ENCODE measurements at regions not wholly inside any gene's neighbourhood (a gene's known extent, or its start where the extent isn't known, plus 50 kb on each side); places are given as distances from the start of the nearest gene placed in this dataset.

- intact Hi-C loops (cut with micrococcal nuclease) = loop anchor here (2.0 to 5.0 kb wide), 2 partner anchors 265 to 426 kb away; no protein-coding TSS in a partner anchor
- 0% methylated on average over 2 of the region's 3 CpGs for WGBS (ENCODE audit: insufficient coverage, low coverage, missing lambda C conversion rate)
- POLR2A ChIA-PET = no interaction called here
These were observed 124.3 kb upstream of the NTM start for GRCh38 chr11:131246156-131246555.

GRCh38 chr11:131246663-131247062, 123.8 kb upstream of the NTM start:
- intact Hi-C loops (cut with micrococcal nuclease) (loop anchor here (2.0 to 5.0 kb wide), 2 partner anchors 264 to 426 kb away; no protein-coding TSS in a partner anchor), in situ Hi-C loops (cut with MboI) (no loop called here)
- no peak for FAIRE-seq
- H3K27ac ChIP-seq (ENCODE audit: extremely low read depth, low read depth, low read length) = no peak overlapping the region
- H3K9me3 ChIP-seq (replicated peaks; ENCODE audit: control insufficient read depth, insufficient read depth, low read depth, low read length) = no peaks in the 10 kb centered on the region
- H3K4me2 ChIP-seq (ENCODE audit: insufficient read depth, low read length) = no peak overlapping the region
- peak; percentile 91 for ATAC-seq
- DNase-seq (ENCODE audit: extremely low read depth in 1 of 4, low spot score in 3 of 4) = peak; percentile 20 to 45 (median 30)
- no peaks in the 10 kb centered on the region for H3K9me1 ChIP-seq (ENCODE audit: control insufficient read depth, insufficient read depth, low read length)
- BruUV-seq (replicated peaks) = no TSS peak
- no peak overlapping the region for H3K4me3 ChIP-seq
- CTCF ChIA-PET (ENCODE audit: low intra/inter-chr PET ratio) = no interaction called here
- H3K27me3 ChIP-seq (ENCODE audit: control insufficient read depth in 2 of 2, insufficient read depth in 2 of 2, low read length in 2 of 2) = no peaks in the 10 kb centered on the region
- no peak overlapping the region for H2AFZ ChIP-seq (ENCODE audit: low read depth, low read length)
- H3K79me2 ChIP-seq (ENCODE audit: control insufficient read depth, insufficient read depth, low read length) = no peaks in the 10 kb centered on the region
- no peaks in the 10 kb centered on the region for H3K4me1 ChIP-seq (replicated peaks in 1 of 2; ENCODE audit: control insufficient read depth in 2 of 2, insufficient read depth in 2 of 2, low read length in 2 of 2)
- H3K9ac ChIP-seq (ENCODE audit: insufficient read depth in 1 of 2, low read depth in 2 of 2, low read length in 2 of 2) = no peak overlapping the region
- no peaks in the 10 kb centered on the region for H3K36me3 ChIP-seq (ENCODE audit: control insufficient read depth, insufficient read depth, low read length)
- POLR2A ChIA-PET = no interaction called here
- WGBS (ENCODE audit: insufficient coverage, low coverage, missing lambda C conversion rate) = 3% methylated on average over 14 of the region's 15 CpGs
- no peaks in the 10 kb centered on the region for H4K20me1 ChIP-seq (replicated peaks; ENCODE audit: control insufficient read depth, insufficient read depth, low read length)
- TF ChIP-seq E2F6 (IDR thresholded peaks at IDR 0.05; ENCODE audit: borderline replicate concordance in 1 of 2, extremely low read depth in 1 of 2, insufficient read depth in 1 of 2, insufficient read length in 1 of 2, low read depth in 1 of 2, low read length in 1 of 2, poor library complexity in 1 of 2, severe bottlenecking in 1 of 2) = no peak
- TF ChIP-seq ZNF23 (CRISPR knock-in tag; IDR thresholded peaks at IDR 0.05) = no peak
- no peak for TF ChIP-seq TCF7L2 (IDR thresholded peaks at IDR 0.05; ENCODE audit: low read depth, low read length)
- TF ChIP-seq HDAC1 (IDR thresholded peaks at IDR 0.05) = no peak
- 0 out of 2 replicates have a peak, but pooled peaks have one; percentile 23 for TF ChIP-seq SMC3 (conservative IDR thresholded peaks at IDR 0.05; ENCODE audit: insufficient read depth, low read depth, low read length)
- no peak for TF ChIP-seq HMG20B (CRISPR knock-in tag; IDR thresholded peaks at IDR 0.05)
- peak; percentile 22; the same call in 1 of the 2 replicates for TF ChIP-seq TFAP4 (CRISPR knock-in tag; IDR thresholded peaks at IDR 0.05; ENCODE audit: borderline replicate concordance)

More at GRCh38 chr11:131246156-131246555, 124.3 kb upstream of the NTM start:
- H2AFZ ChIP-seq (ENCODE audit: low read depth, low read length) = no peak overlapping the region
- H3K27ac ChIP-seq (ENCODE audit: extremely low read depth, low read depth, low read length) = no peak overlapping the region
- no peak overlapping the region for H3K9ac ChIP-seq (ENCODE audit: insufficient read depth in 1 of 2, low read depth in 2 of 2, low read length in 2 of 2)
- DNase-seq (ENCODE audit: extremely low read depth in 1 of 4, low spot score in 3 of 4) = no peak
- in situ Hi-C loops (cut with MboI) = no loop called here
- no peaks in the 10 kb centered on the region for H3K9me1 ChIP-seq (ENCODE audit: control insufficient read depth, insufficient read depth, low read length)
- no peaks in the 10 kb centered on the region for H3K4me1 ChIP-seq (replicated peaks in 1 of 2; ENCODE audit: control insufficient read depth in 2 of 2, insufficient read depth in 2 of 2, low read length in 2 of 2)
- H3K79me2 ChIP-seq (ENCODE audit: control insufficient read depth, insufficient read depth, low read length) = no peaks in the 10 kb centered on the region
- no peaks in the 10 kb centered on the region for H3K9me3 ChIP-seq (replicated peaks; ENCODE audit: control insufficient read depth, insufficient read depth, low read depth, low read length)
- no peaks in the 10 kb centered on the region for H3K36me3 ChIP-seq (ENCODE audit: control insufficient read depth, insufficient read depth, low read length)
- no peaks in the 10 kb centered on the region for H4K20me1 ChIP-seq (replicated peaks; ENCODE audit: control insufficient read depth, insufficient read depth, low read length)
- CTCF ChIA-PET (ENCODE audit: low intra/inter-chr PET ratio) = no interaction called here
- BruUV-seq (replicated peaks) = no TSS peak
- no peak for FAIRE-seq
- no peak overlapping the region for H3K4me3 ChIP-seq
- no peak for ATAC-seq
- no peak for TF ChIP-seq NR0B1 (IDR thresholded peaks at IDR 0.05; ENCODE audit: partially characterized antibody)
- no peaks in the 10 kb centered on the region for H3K27me3 ChIP-seq (ENCODE audit: control insufficient read depth in 2 of 2, insufficient read depth in 2 of 2, low read length in 2 of 2)
- no peak overlapping the region for H3K4me2 ChIP-seq (ENCODE audit: insufficient read depth, low read length)

All from K562 (cell line).